Erythroblast (primary cell): ENCODE measurements at regions not wholly inside any gene's neighbourhood (a gene's known extent, or its start where the extent isn't known, plus 50 kb on each side); places are given as distances from the start of the nearest gene placed in this dataset.

Source experiments
- DNase-seq, 2 experiments: peaks; one replicate each; lab custom pipeline; 2025; lab: John Stamatoyannopoulos, UW
- GATA1 ChIP-seq: IDR thresholded peaks from 2 replicates; pipeline ENCODE4 v1.6.1; 2011; ENCODE audit warnings: low read depth, mild to moderate bottlenecking, control low read depth, low read length, moderate library complexity
- POLR2A ChIP-seq: IDR thresholded peaks from 2 replicates; pipeline ENCODE4 v1.6.1; 2011; ENCODE audit warnings: mild to moderate bottlenecking, low read length

GRCh38 chr11:26896719-26897118 is 97.2 kb upstream of the FIBIN start:
- no peak for DNase-seq
- TF ChIP-seq POLR2A (no peak), GATA1 (no peak)

GRCh38 chr11:26898799-26899198 is 95.1 kb upstream of the FIBIN start:
- DNase-seq = no peak
- no peak for TF ChIP-seq POLR2A
- no peak for TF ChIP-seq GATA1

- no peak for TF ChIP-seq POLR2A
- no peak for TF ChIP-seq GATA1
- no peak for DNase-seq
Measured at GRCh38 chr11:26901162-26901561, 92.8 kb upstream of the FIBIN start.

- no peak for DNase-seq
- TF ChIP-seq GATA1 = no peak
- no peak for TF ChIP-seq POLR2A
Measured at GRCh38 chr11:26904132-26904531, 89.8 kb upstream of the FIBIN start.

- no peak for TF ChIP-seq POLR2A
- no peak for TF ChIP-seq GATA1
- no peak for DNase-seq
Measured at GRCh38 chr11:26904801-26905200, 89.1 kb upstream of the FIBIN start.

GRCh38 chr11:26905368-26905767 is 88.5 kb upstream of the FIBIN start:
- DNase-seq = no peak
- no peak for TF ChIP-seq GATA1
- no peak for TF ChIP-seq POLR2A

- no peak for TF ChIP-seq GATA1
- no peak for TF ChIP-seq POLR2A
- no peak for DNase-seq
Measured at GRCh38 chr11:26909515-26909914, 84.4 kb upstream of the FIBIN start.

GRCh38 chr11:26909991-26910591 is 83.8 kb upstream of the FIBIN start:
- TF ChIP-seq GATA1 (no peak), POLR2A (no peak)

GRCh38 chr11:26914968-26915367 is 78.9 kb upstream of the FIBIN start:
- no peak for TF ChIP-seq GATA1
- TF ChIP-seq POLR2A = no peak
- DNase-seq = no peak

More at GRCh38 chr11:26909991-26910591, 83.8 kb upstream of the FIBIN start:
- no peak for DNase-seq

GRCh38 chr11:26916805-26917204 is 77.1 kb upstream of the FIBIN start:
- TF ChIP-seq POLR2A = no peak
- TF ChIP-seq GATA1 = no peak
- no peak for DNase-seq

- no peak for DNase-seq
- TF ChIP-seq GATA1 (no peak), POLR2A (no peak)
Measured at GRCh38 chr11:26928582-26928981, 65.3 kb upstream of the FIBIN start.

GRCh38 chr11:26929806-26930517 is 64.0 kb upstream of the FIBIN start:
- no peak for DNase-seq
- TF ChIP-seq GATA1 (no peak), POLR2A (no peak)

GRCh38 chr11:26930518-26931247 is 63.2 kb upstream of the FIBIN start:
- TF ChIP-seq POLR2A (no peak), GATA1 (no peak)
- DNase-seq = no peak

GRCh38 chr11:26931248-26931631 is 62.7 kb upstream of the FIBIN start:
- TF ChIP-seq POLR2A = no peak
- DNase-seq = peak in 1 of 2 experiments; percentile 1

GRCh38 chr11:26931881-26932280 is 62.0 kb upstream of the FIBIN start:
- TF ChIP-seq POLR2A (no peak), GATA1 (no peak)
- DNase-seq = no peak
